Body of pancreas (tissue), 4 donors: ENCODE measurements at regions not wholly inside any gene's neighbourhood (a gene's known extent, or its start where the extent isn't known, plus 50 kb on each side); places are given as distances from the start of the nearest gene placed in this dataset.

Experiments
- CTCF ChIP-seq, 7 experiments: fragments of 450-650 bp in 4 of 7; fragments of 200-600 bp in 3 of 7; sonication (generic) in 3 of 7; IDR thresholded peaks; one replicate each; pipeline ENCODE4 v1.5.1; 2016 to 2019; ENCODE audit warnings: antibody characterized with exemption in 7 of 7
- POLR2A ChIP-seq, 3 donors: fragments of 450-650 bp; IDR thresholded peaks; one replicate each; pipeline ENCODE4 v1.6.1; 2016; ENCODE audit warnings: antibody characterized with exemption in 3 of 3, mild to moderate bottlenecking in 2 of 3

DNA sequence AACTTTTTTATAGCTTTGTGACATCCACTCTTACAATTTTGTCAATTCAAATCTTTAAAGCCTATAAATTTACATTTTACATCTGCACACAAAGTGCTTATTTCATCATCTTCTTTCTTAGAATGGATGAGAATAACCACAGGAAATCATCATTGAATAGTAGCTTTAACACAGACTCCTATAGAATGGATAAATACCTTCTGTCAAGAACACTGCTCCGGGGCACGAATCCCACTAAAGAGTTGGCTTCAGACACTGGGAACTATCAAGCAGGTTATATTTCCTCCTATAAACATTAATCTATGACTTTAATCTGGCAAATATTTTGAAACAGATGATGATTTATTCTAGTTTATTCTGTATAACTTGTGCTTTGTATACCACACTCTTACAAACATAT is 269.7 kb upstream of the TPK1 start:
- TF ChIP-seq CTCF (IDR thresholded peaks at IDR 0.05) = no peak
- TF ChIP-seq POLR2A (IDR thresholded peaks at IDR 0.05) = no peak
